A549 (cell line): ENCODE measurements at regions not wholly inside any gene's neighbourhood (a gene's known extent, or its start where the extent isn't known, plus 50 kb on each side); places are given as distances from the start of the nearest gene placed in this dataset.

Experiments used
- CBX2 ChIP-seq: fragments of 200-600 bp; sonication (generic); IDR thresholded peaks from 2 replicates; pipeline ENCODE4 v1.6.1; 2016; ENCODE audit warnings: low read depth, mild to moderate bottlenecking, borderline replicate concordance
- CTCF ChIP-seq: fragments of >200 bp; sonication (Bioruptor Twin); formaldehyde crosslinking; IDR thresholded peaks from 3 replicates; pipeline ENCODE4 v1.5.1; 2016
- MAX ChIP-seq: IDR thresholded peaks from 2 replicates; pipeline ENCODE4 v1.6.1; 2012
- MAZ ChIP-seq: fragments of 150-350 bp; IDR thresholded peaks from 2 replicates; pipeline ENCODE4 v1.6.1; 2014; ENCODE audit warnings: antibody characterized with exemption, low read depth, low read length, borderline replicate concordance
- RNF2 ChIP-seq: fragments of 200-600 bp; sonication (generic); IDR thresholded peaks from 2 replicates; pipeline ENCODE4 v1.6.1; 2016; ENCODE audit warnings: low read depth, mild to moderate bottlenecking, antibody characterized with exemption, moderate library complexity, borderline replicate concordance
- SMC3 ChIP-seq: fragments of >200 bp; sonication (Bioruptor Twin); formaldehyde crosslinking; IDR thresholded peaks from 3 replicates; pipeline ENCODE4 v1.6.1; 2018; ENCODE audit warnings: inconsistent platforms
- TFCP2L1 ChIP-seq: fragments of 250-450 bp; sonication (Bioruptor Pico); IDR thresholded peaks from 2 replicates; pipeline ENCODE4 v1.5.0; 2021; ENCODE audit warnings: mild to moderate bottlenecking
- ZC3H11A ChIP-seq: fragments of 450-650 bp; IDR thresholded peaks from 2 replicates; pipeline ENCODE4 v1.6.1; 2014; ENCODE audit warnings: antibody characterized with exemption, mild to moderate bottlenecking
- TF ChIP-seq, protein P1 (sequence below): fragments of 200-600 bp; sonication (generic); IDR thresholded peaks from 2 replicates; pipeline ENCODE4 v1.6.1; 2016; ENCODE audit warnings: antibody characterized with exemption, mild to moderate bottlenecking, moderate library complexity

DNA sequence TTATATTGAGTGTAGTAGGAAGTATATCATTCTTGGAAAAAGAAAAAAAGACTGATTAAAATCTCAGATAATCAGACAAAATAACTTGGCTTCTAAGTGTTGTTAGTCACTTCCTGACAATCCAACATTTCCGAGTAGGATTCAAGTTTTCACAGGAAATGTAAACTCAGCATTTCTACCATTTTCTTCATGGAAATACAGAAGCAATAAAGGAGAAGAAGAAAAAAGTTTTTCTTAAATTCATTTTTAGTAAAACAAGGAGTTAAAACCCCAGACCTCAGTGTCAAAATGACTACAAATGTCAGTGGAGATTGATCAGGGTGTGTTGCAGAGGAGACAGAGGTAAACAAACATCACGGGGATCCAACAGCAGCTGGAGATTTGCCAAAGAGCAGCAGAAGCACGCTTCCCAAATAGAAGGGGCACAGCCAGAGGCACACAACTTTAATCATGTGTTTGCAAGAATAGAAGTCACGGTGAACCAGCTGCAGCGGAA, 129.3 kb upstream of the FAM9B start:
- no peak for TF ChIP-seq CBX2
- TF ChIP-seq, protein P1, sequence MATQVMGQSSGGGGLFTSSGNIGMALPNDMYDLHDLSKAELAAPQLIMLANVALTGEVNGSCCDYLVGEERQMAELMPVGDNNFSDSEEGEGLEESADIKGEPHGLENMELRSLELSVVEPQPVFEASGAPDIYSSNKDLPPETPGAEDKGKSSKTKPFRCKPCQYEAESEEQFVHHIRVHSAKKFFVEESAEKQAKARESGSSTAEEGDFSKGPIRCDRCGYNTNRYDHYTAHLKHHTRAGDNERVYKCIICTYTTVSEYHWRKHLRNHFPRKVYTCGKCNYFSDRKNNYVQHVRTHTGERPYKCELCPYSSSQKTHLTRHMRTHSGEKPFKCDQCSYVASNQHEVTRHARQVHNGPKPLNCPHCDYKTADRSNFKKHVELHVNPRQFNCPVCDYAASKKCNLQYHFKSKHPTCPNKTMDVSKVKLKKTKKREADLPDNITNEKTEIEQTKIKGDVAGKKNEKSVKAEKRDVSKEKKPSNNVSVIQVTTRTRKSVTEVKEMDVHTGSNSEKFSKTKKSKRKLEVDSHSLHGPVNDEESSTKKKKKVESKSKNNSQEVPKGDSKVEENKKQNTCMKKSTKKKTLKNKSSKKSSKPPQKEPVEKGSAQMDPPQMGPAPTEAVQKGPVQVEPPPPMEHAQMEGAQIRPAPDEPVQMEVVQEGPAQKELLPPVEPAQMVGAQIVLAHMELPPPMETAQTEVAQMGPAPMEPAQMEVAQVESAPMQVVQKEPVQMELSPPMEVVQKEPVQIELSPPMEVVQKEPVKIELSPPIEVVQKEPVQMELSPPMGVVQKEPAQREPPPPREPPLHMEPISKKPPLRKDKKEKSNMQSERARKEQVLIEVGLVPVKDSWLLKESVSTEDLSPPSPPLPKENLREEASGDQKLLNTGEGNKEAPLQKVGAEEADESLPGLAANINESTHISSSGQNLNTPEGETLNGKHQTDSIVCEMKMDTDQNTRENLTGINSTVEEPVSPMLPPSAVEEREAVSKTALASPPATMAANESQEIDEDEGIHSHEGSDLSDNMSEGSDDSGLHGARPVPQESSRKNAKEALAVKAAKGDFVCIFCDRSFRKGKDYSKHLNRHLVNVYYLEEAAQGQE = no peak
- no peak for TF ChIP-seq SMC3
- TF ChIP-seq CTCF = no peak
- no peak for TF ChIP-seq MAZ
- TF ChIP-seq ZC3H11A = no peak
- peak; percentile 61 for TF ChIP-seq MAX
- no peak for TF ChIP-seq RNF2
- TF ChIP-seq TFCP2L1 (CRISPR knock-in tag) = no peak
